A549 (cell line): ENCODE measurements at regions not wholly inside any gene's neighbourhood (a gene's known extent, or its start where the extent isn't known, plus 50 kb on each side); places are given as distances from the start of the nearest gene placed in this dataset.
"Not testable (repeated sequence)": the region's sequence is repeated elsewhere in the genome, so short reads cannot be mapped to it uniquely, and the experiment has no call there.

Source experiments
- ATAC-seq, 2 experiments: fragments of 200-7000 bp in 1 of 2; fragments of >200 bp in 1 of 2; cut with Nextera tagmentation in 1 of 2; cut with Tn5 transposase in 1 of 2; 3 replicates each; pipeline versions ENCODE4 v1.8.0 to v1.9.1; 2018 to 2020; ENCODE audit warnings: mild to moderate bottlenecking in 1 of 2, moderate library complexity in 1 of 2
- CTCF ChIA-PET: fragments of 300-600 bp; sonication (Branson Sonifier 250); formaldehyde crosslinking; extraction: SDS; loops from one replicate; lab custom pipeline; 2021; ENCODE audit warnings: antibody characterized with exemption, inconsistent platforms; lab: Yijun Ruan, JAX
- POLR2A ChIA-PET: fragments of 350-600 bp; formaldehyde crosslinking; extraction: SDS; loops from one replicate; lab custom pipeline; 2021; ENCODE audit warnings: antibody characterized with exemption, inconsistent platforms; lab: Yijun Ruan, JAX
- DNase-seq, 2 experiments: peaks; one replicate each; pipeline versions ENCODE4 v3.0.0 to v3.0.0-alpha.2; 2011 to 2016; ENCODE audit warnings: low read depth in 1 of 2, low spot score in 1 of 2
- FAIRE-seq: peaks from 2 replicates; lab custom pipeline; 2011; peaks lifted over from hg19 to GRCh38; lab: Jason Lieb, UNC
- H3K27ac ChIP-seq, 2 experiments: fragments of >200 bp; sonication (Bioruptor Twin); formaldehyde crosslinking; 3 replicates each; pipeline ENCODE4 v1.5.1; 2016 to 2017
- H3K4me1 ChIP-seq: fragments of >200 bp; sonication (Bioruptor Twin); formaldehyde crosslinking; 3 replicates; pipeline ENCODE4 v1.6.1; 2016
- H3K4me2 ChIP-seq: fragments of >200 bp; sonication (Bioruptor Twin); formaldehyde crosslinking; 3 replicates; pipeline ENCODE4 v1.6.1; 2016
- H3K4me3 ChIP-seq: fragments of >200 bp; sonication (Bioruptor Twin); formaldehyde crosslinking; 3 replicates; pipeline ENCODE4 v1.5.1; 2016
- H3K9me3 ChIP-seq: fragments of >200 bp; sonication (Bioruptor Twin); formaldehyde crosslinking; 3 replicates; pipeline ENCODE4 v1.6.1; 2016
- CBX2 ChIP-seq: fragments of 200-600 bp; sonication (generic); IDR thresholded peaks from 2 replicates; pipeline ENCODE4 v1.6.1; 2016; ENCODE audit warnings: low read depth, mild to moderate bottlenecking, borderline replicate concordance
- CTCF ChIP-seq: fragments of >200 bp; sonication (Bioruptor Twin); formaldehyde crosslinking; IDR thresholded peaks from 3 replicates; pipeline ENCODE4 v1.5.1; 2016
- EHF ChIP-seq: fragments of 250-450 bp; sonication (Bioruptor Pico); IDR thresholded peaks from 2 replicates; pipeline ENCODE4 v1.5.0; 2020; ENCODE audit warnings: mild to moderate bottlenecking
- ESRRA ChIP-seq: fragments of 150-350 bp; IDR thresholded peaks from 2 replicates; pipeline ENCODE4 v1.6.1; 2014; ENCODE audit warnings: mild to moderate bottlenecking, low read length, borderline replicate concordance
- FOSL2 ChIP-seq, 2 experiments: fragments of 450-650 bp in 1 of 2; fragments of >200 bp in 1 of 2; sonication (Bioruptor Twin) in 1 of 2; formaldehyde crosslinking; IDR thresholded peaks; 2 replicates each; pipeline versions ENCODE4 v1.5.0 to v1.6.1; 2016 to 2020; ENCODE audit warnings: mild to moderate bottlenecking in 1 of 2, moderate library complexity in 1 of 2
- HDAC2 ChIP-seq: fragments of 200-600 bp; sonication (generic); IDR thresholded peaks from 2 replicates; pipeline ENCODE4 v1.6.1; 2016
- RAD21 ChIP-seq, 2 experiments: fragments of >200 bp in 1 of 2; sonication (Bioruptor Twin) in 1 of 2; formaldehyde crosslinking in 1 of 2; IDR thresholded peaks in 1 of 2; conservative IDR thresholded peaks in 1 of 2; 2 replicates in 1 of 2; 3 replicates in 1 of 2; pipeline ENCODE4 v1.6.1; 2012 to 2018; ENCODE audit warnings: inconsistent platforms in 1 of 2
- SMC3 ChIP-seq: fragments of >200 bp; sonication (Bioruptor Twin); formaldehyde crosslinking; IDR thresholded peaks from 3 replicates; pipeline ENCODE4 v1.6.1; 2018; ENCODE audit warnings: inconsistent platforms
- ZSCAN20 ChIP-seq: fragments of 250-450 bp; sonication (Bioruptor Pico); IDR thresholded peaks from 2 replicates; pipeline ENCODE4 v1.8.0; 2022; ENCODE audit warnings: mild to moderate bottlenecking, moderate library complexity
- WGBS: methylation state at CpG from one replicate; pipeline ENCODE4 v1.1.6; 2017; ENCODE audit errors: missing lambda C conversion rate; 5-methylcytosine and 5-hydroxymethylcytosine counted together

GRCh38 chr2:90141558-90141957, 1450.1 kb downstream of the RPIA start:
- DNase-seq, POLR2A ChIA-PET, H3K4me3 ChIP-seq, H3K4me2 ChIP-seq, H3K9me3 ChIP-seq, CTCF ChIA-PET, H3K4me1 ChIP-seq, H3K27ac ChIP-seq, ATAC-seq, FAIRE-seq: not testable (repeated sequence)
- 18% methylated on average over 5 of the region's 5 CpGs for WGBS

- H3K9me3 ChIP-seq, H3K4me2 ChIP-seq, H3K4me1 ChIP-seq, CTCF ChIA-PET, H3K27ac ChIP-seq, H3K4me3 ChIP-seq, POLR2A ChIA-PET, FAIRE-seq: not testable (repeated sequence)
- TF ChIP-seq SMC3 (0 out of 3 replicates have a peak, but pooled peaks have one; percentile 7), RAD21 (conservative IDR thresholded peaks at IDR 0.05 in 1 of 2, IDR thresholded peaks at IDR 0.05 in 1 of 2) (peak in 1 of 2 experiments; percentile 22; a peak in 1 of 5 replicates), CTCF (peak; percentile 22; the same call in 1 of the 3 replicates)
- ATAC-seq (peak; percentile 85 to 87), DNase-seq (peak; percentile 0 to 32)
Measured at GRCh38 chr2:90151805-90152204, 1460.3 kb downstream of the RPIA start.

- H3K27ac ChIP-seq, ATAC-seq, CTCF ChIA-PET, H3K4me3 ChIP-seq, POLR2A ChIA-PET, FAIRE-seq, H3K4me2 ChIP-seq, H3K9me3 ChIP-seq, H3K4me1 ChIP-seq: not testable (repeated sequence)
- peak in 1 of 2 experiments; percentile 11 for DNase-seq
- WGBS: 20% methylated on average over 1 of the region's 1 CpG
Measured at GRCh38 chr2:90170978-90171377, 1479.5 kb downstream of the RPIA start.

DNA sequence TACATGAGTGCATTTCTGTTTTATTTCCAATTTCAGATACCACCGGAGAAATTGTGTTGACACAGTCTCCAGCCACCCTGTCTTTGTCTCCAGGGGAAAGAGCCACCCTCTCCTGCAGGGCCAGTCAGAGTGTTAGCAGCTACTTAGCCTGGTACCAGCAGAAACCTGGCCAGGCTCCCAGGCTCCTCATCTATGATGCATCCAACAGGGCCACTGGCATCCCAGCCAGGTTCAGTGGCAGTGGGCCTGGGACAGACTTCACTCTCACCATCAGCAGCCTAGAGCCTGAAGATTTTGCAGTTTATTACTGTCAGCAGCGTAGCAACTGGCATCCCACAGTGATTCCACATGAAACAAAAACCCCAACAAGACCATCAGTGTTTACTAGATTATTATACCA, 1481.6 kb downstream of the RPIA start:
- H3K4me3 ChIP-seq, POLR2A ChIA-PET, H3K4me1 ChIP-seq, H3K4me2 ChIP-seq, H3K9me3 ChIP-seq, FAIRE-seq, ATAC-seq, CTCF ChIA-PET, DNase-seq, H3K27ac ChIP-seq: not testable (repeated sequence)
- 3% methylated on average over 2 of the region's 2 CpGs for WGBS

DNA sequence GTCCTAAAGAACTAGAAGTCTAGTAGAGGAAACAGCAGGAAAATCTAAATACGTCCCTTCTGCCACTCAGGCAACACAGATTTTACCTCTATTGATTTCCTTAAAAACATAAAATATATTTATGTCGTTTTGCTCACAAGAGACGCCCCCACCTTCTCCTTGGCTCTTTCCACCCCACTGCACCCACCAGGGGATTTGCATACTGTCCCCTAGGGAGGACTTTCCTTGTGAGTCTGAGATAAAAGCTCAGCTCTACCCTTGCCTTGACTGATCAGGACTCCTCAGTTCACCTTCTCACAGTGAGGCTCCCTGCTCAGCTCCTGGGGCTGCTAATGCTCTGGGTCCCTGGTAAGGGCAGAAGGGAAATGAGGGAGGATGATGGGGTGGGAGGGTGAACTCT, 1488.1 kb downstream of the RPIA start:
- H3K4me2 ChIP-seq, DNase-seq, FAIRE-seq, H3K27ac ChIP-seq, ATAC-seq, H3K4me3 ChIP-seq, H3K9me3 ChIP-seq, POLR2A ChIA-PET, H3K4me1 ChIP-seq, CTCF ChIA-PET: not testable (repeated sequence)
- 0% methylated on average over 3 of the region's 3 CpGs for WGBS

DNA sequence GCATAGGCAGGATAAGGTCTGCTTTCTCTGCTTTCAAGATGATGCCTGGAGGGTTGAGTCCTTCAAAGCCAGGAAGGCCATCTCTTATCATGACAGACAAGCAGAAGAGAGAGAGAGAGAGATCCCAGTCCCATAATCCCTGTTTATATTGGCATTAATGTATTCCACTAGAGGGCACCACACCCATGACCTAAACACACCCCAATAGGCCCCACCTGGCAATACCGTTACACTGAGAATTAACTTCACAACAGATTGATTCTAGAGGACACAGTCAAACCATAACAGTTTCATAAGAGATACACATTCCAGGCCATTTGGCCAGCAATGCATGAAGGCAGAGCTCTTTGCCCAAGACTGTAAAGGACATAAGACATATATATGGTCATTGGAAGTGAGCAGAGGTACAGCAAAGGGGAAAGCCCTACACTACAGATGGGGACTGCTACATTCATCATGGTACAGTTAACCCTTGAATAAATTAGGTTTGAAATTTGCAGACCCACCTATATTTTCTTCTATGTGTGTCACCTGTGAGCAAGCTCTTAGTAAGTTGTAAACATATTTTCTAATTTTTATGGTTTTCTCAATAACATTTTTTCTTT, 1516.1 kb downstream of the RPIA start:
- Histone ChIP-seq H3K4me1 (no peaks in the 10 kb centered on the region), H3K4me2 (no peak overlapping the region), H3K9me3 (no peaks in the 10 kb centered on the region), H3K27ac (no peak overlapping the region), H3K4me3 (no peak overlapping the region)
- TF ChIP-seq FOSL2 (IDR thresholded peaks at IDR 0.05) (no peak), FOSL2 (CRISPR knock-in tag; IDR thresholded peaks at IDR 0.05) (no peak), ESRRA (no peak), ZSCAN20 (no peak), CTCF (peak; percentile 43), RAD21 (conservative IDR thresholded peaks at IDR 0.05 in 1 of 2, IDR thresholded peaks at IDR 0.05 in 1 of 2) (peak; percentile 20 to 41; a peak in 2 of 5 replicates), EHF (CRISPR knock-in tag) (no peak), CBX2 (no peak), SMC3 (0 out of 3 replicates have a peak, but pooled peaks have one; percentile 15), HDAC2 (no peak)
- peak; percentile 81 to 85; a peak in 5 of 6 replicates for ATAC-seq
- DNase-seq: peak; percentile 18 to 31
- ChIA-PET CTCF (interaction anchor here (0.6 kb wide), 1 partner anchor 117 kb away, joined by 3 read pairs; no protein-coding TSS in a partner anchor), POLR2A (no interaction called here)
- no peak for FAIRE-seq
- 0% methylated on average over 1 of the region's 1 CpG for WGBS
